HepG2 (cell line): ENCODE measurements at regions not wholly inside any gene's neighbourhood (a gene's known extent, or its start where the extent isn't known, plus 50 kb on each side); places are given as distances from the start of the nearest gene placed in this dataset.

Source experiments
- CHD2 ChIP-seq: IDR thresholded peaks from 2 replicates; pipeline ENCODE4 v1.6.1; 2011; ENCODE audit warnings: low read depth, low read length, improper control_type of control experiment
- CTCF ChIP-seq: sonication (generic); formaldehyde crosslinking; IDR thresholded peaks from 2 replicates; pipeline ENCODE4 v1.5.0; 2020; ENCODE audit warnings: mild to moderate bottlenecking, missing genetic modification reagents, moderate library complexity
- EEA1 ChIP-seq: sonication (generic); formaldehyde crosslinking; IDR thresholded peaks from 2 replicates; pipeline ENCODE4 v1.5.1; 2020; ENCODE audit warnings: mild to moderate bottlenecking, missing genetic modification reagents, borderline replicate concordance
- FOXA3 ChIP-seq: IDR thresholded peaks from 2 replicates; pipeline ENCODE4 v1.6.1; 2016; ENCODE audit warnings: missing genetic modification reagents, missing compliant biosample characterization
- FOXP4 ChIP-seq: sonication (generic); formaldehyde crosslinking; IDR thresholded peaks from 2 replicates; pipeline ENCODE4 v1.4.0; 2020; ENCODE audit warnings: missing genetic modification reagents
- HMGA1 ChIP-seq: sonication (generic); formaldehyde crosslinking; conservative IDR thresholded peaks from 2 replicates; pipeline ENCODE4 v1.4.0; 2020; ENCODE audit warnings: missing genetic modification reagents
- HOXA5 ChIP-seq: sonication (generic); formaldehyde crosslinking; IDR thresholded peaks from 2 replicates; pipeline ENCODE4 v1.4.0; 2020; ENCODE audit warnings: missing genetic modification reagents
- IRF2 ChIP-seq: IDR thresholded peaks from 2 replicates; pipeline ENCODE4 v1.6.1; 2018; ENCODE audit warnings: missing genetic modification reagents, missing compliant biosample characterization
- LCORL ChIP-seq, 2 experiments: fragments of 450-650 bp in 1 of 2; sonication (generic) in 1 of 2; formaldehyde crosslinking in 1 of 2; IDR thresholded peaks; 2 replicates each; pipeline versions ENCODE4 v1.5.0 to v1.6.1; 2017 to 2020; ENCODE audit warnings: antibody characterized with exemption in 1 of 2, missing genetic modification reagents in 1 of 2
- MAFK ChIP-seq, 2 experiments: IDR thresholded peaks in 1 of 2; conservative IDR thresholded peaks in 1 of 2; 2 replicates each; pipeline ENCODE4 v1.6.1; 2011; ENCODE audit warnings: improper control_type of control experiment in 2 of 2, low read length in 2 of 2
- NFKBIZ ChIP-seq: IDR thresholded peaks from 2 replicates; pipeline ENCODE4 v1.6.1; 2018; ENCODE audit warnings: missing genetic modification reagents, missing compliant biosample characterization
- PAF1 ChIP-seq: IDR thresholded peaks from 2 replicates; pipeline ENCODE4 v1.6.1; 2016; ENCODE audit warnings: missing genetic modification reagents, missing compliant biosample characterization
- PHF20 ChIP-seq: sonication (generic); formaldehyde crosslinking; IDR thresholded peaks from 2 replicates; pipeline ENCODE4 v1.5.0; 2020; ENCODE audit warnings: mild to moderate bottlenecking, missing genetic modification reagents
- PRPF4 ChIP-seq: fragments of 200-400 bp; formaldehyde crosslinking; IDR thresholded peaks from 2 replicates; pipeline ENCODE4 v1.6.1; 2016; ENCODE audit warnings: low read length, low read depth; ENCODE audit not compliant: poor library complexity, severe bottlenecking
- SAP130 ChIP-seq: IDR thresholded peaks from 2 replicates; pipeline ENCODE4 v1.6.1; 2016; ENCODE audit warnings: low read depth
- SIN3A ChIP-seq: IDR thresholded peaks from 2 replicates; pipeline ENCODE4 v1.6.1; 2011; ENCODE audit warnings: low read depth, mild to moderate bottlenecking, control low read depth, low read length, borderline replicate concordance
- TAF1 ChIP-seq: sonication (generic); formaldehyde crosslinking; IDR thresholded peaks from 2 replicates; pipeline ENCODE4 v1.4.0; 2020; ENCODE audit warnings: missing genetic modification reagents
- ZBTB1 ChIP-seq: sonication (generic); formaldehyde crosslinking; IDR thresholded peaks from 2 replicates; pipeline ENCODE4 v1.4.0; 2020; ENCODE audit warnings: missing genetic modification reagents, borderline replicate concordance
- ZBTB3 ChIP-seq: sonication (generic); formaldehyde crosslinking; IDR thresholded peaks from 2 replicates; pipeline ENCODE4 v1.4.0; 2020; ENCODE audit warnings: low read depth, mild to moderate bottlenecking, moderate library complexity, missing genetic modification reagents, borderline replicate concordance
- ZNF329 ChIP-seq: sonication (generic); formaldehyde crosslinking; IDR thresholded peaks from 2 replicates; pipeline ENCODE4 v1.9.0; 2021; ENCODE audit warnings: low read depth, mild to moderate bottlenecking, missing genetic modification reagents
- ZNF33A ChIP-seq: sonication (generic); formaldehyde crosslinking; IDR thresholded peaks from 2 replicates; pipeline ENCODE4 v1.5.1; 2020; ENCODE audit warnings: missing genetic modification reagents, mild to moderate bottlenecking, moderate library complexity, borderline replicate concordance
- ZNF431 ChIP-seq: sonication (generic); formaldehyde crosslinking; IDR thresholded peaks from 2 replicates; pipeline ENCODE4 v1.9.0; 2022; ENCODE audit warnings: missing genetic modification reagents, low read depth, mild to moderate bottlenecking, borderline replicate concordance
- ZNF614 ChIP-seq: IDR thresholded peaks from 2 replicates; pipeline ENCODE4 v1.6.1; 2018; ENCODE audit warnings: missing biosample characterization, missing genetic modification reagents, inconsistent platforms, borderline replicate concordance
- TF ChIP-seq, protein P1 (sequence below): sonication (generic); formaldehyde crosslinking; IDR thresholded peaks from 2 replicates; pipeline ENCODE4 v1.9.0; 2022; ENCODE audit warnings: low read depth, missing genetic modification reagents
- TF ChIP-seq, protein P2 (sequence below): sonication (generic); formaldehyde crosslinking; IDR thresholded peaks from 2 replicates; pipeline ENCODE4 v1.9.0; 2021; ENCODE audit warnings: missing genetic modification reagents, mild to moderate bottlenecking, borderline replicate concordance

- TF ChIP-seq MAFK (conservative IDR thresholded peaks at IDR 0.05 in 1 of 2, IDR thresholded peaks at IDR 0.05 in 1 of 2; ENCODE audit: low read length in 2 of 2) (0 out of 4 replicates have a peak, but pooled peaks of 1 of the 2 experiments have one; percentile 19), LCORL (IDR thresholded peaks at IDR 0.05) (no peak), LCORL (CRISPR knock-in tag; IDR thresholded peaks at IDR 0.05) (no peak), HMGA1 (no peak), EEA1 (CRISPR knock-in tag) (no peak), CHD2 (no peak), ZBTB1 (CRISPR knock-in tag) (no peak), FOXP4 (CRISPR knock-in tag) (no peak), ZNF33A (CRISPR knock-in tag) (no peak), ZNF614 (CRISPR knock-in tag) (no peak), HOXA5 (no peak), CTCF (CRISPR knock-in tag) (no peak), PAF1 (CRISPR knock-in tag) (no peak), IRF2 (CRISPR knock-in tag) (no peak), FOXA3 (CRISPR knock-in tag) (0 out of 2 replicates have a peak, but pooled peaks have one; percentile 7), TAF1 (CRISPR knock-in tag) (no peak), SIN3A (no peak), ZNF329 (no peak), NFKBIZ (CRISPR knock-in tag) (no peak), ZNF431 (no peak), PHF20 (no peak), PRPF4 (no peak), SAP130 (CRISPR knock-in tag) (0 out of 2 replicates have a peak, but pooled peaks have one; percentile 8), ZBTB3 (CRISPR knock-in tag) (no peak)
- TF ChIP-seq, protein P1, sequence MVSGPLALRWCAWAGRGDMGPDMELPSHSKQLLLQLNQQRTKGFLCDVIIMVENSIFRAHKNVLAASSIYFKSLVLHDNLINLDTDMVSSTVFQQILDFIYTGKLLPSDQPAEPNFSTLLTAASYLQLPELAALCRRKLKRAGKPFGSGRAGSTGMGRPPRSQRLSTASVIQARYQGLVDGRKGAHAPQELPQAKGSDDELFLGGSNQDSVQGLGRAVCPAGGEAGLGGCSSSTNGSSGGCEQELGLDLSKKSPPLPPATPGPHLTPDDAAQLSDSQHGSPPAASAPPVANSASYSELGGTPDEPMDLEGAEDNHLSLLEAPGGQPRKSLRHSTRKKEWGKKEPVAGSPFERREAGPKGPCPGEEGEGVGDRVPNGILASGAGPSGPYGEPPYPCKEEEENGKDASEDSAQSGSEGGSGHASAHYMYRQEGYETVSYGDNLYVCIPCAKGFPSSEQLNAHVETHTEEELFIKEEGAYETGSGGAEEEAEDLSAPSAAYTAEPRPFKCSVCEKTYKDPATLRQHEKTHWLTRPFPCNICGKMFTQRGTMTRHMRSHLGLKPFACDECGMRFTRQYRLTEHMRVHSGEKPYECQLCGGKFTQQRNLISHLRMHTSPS (CRISPR knock-in tag) = no peak
- TF ChIP-seq, protein P2, sequence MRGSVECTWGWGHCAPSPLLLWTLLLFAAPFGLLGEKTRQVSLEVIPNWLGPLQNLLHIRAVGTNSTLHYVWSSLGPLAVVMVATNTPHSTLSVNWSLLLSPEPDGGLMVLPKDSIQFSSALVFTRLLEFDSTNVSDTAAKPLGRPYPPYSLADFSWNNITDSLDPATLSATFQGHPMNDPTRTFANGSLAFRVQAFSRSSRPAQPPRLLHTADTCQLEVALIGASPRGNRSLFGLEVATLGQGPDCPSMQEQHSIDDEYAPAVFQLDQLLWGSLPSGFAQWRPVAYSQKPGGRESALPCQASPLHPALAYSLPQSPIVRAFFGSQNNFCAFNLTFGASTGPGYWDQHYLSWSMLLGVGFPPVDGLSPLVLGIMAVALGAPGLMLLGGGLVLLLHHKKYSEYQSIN (CRISPR knock-in tag) = no peak
These were observed 186.4 kb upstream of the NANOGP8 start (continued) for GRCh38 chr15:35271371-35272043.
